ENCODE measurements at regions not wholly inside any gene's neighbourhood (a gene's known extent, or its start where the extent isn't known, plus 50 kb on each side); places are given as distances from the start of the nearest gene placed in this dataset.

- no peak for DNase-seq (ENCODE audit: extremely low spot score)
- ChIA-PET POLR2A (no interaction called here), CTCF (no interaction called here)
- no peak for TF ChIP-seq CTCF (IDR thresholded peaks at IDR 0.05; ENCODE audit: control extremely low read depth, extremely low read depth, low read depth, missing control alignments)
Observed at GRCh38 chr4:71978210-71978835, 53.5 kb upstream of the NPFFR2 start.

GRCh38 chr4:71980976-71981375 is 50.8 kb upstream of the NPFFR2 start:
- TF ChIP-seq CTCF (IDR thresholded peaks at IDR 0.05; ENCODE audit: control extremely low read depth, extremely low read depth, low read depth, missing control alignments): no peak
- POLR2A ChIA-PET: no interaction called here
- CTCF ChIA-PET: interaction anchor here (1.2 to 1.4 kb wide), 2 partner anchors 9 to 15 kb away, joined by 3 read pairs; no protein-coding TSS in a partner anchor
- no peak for DNase-seq (ENCODE audit: extremely low spot score)
